ENCODE measurements at regions not wholly inside any gene's neighbourhood (a gene's known extent, or its start where the extent isn't known, plus 50 kb on each side); places are given as distances from the start of the nearest gene placed in this dataset.

GRCh38 chr9:14007190-14007769 lies 306.7 kb downstream of the NFIB start:
- H3K9ac ChIP-seq (ENCODE audit: low read length): no peak overlapping the region
- H3K4me2 ChIP-seq (ENCODE audit: low read depth, low read length): no peak overlapping the region
- H3K9me2 ChIP-seq (replicated peaks; ENCODE audit: insufficient read depth, low read length): no peaks in the 10 kb centered on the region
- no peak overlapping the region for H2AFZ ChIP-seq (ENCODE audit: low read length)
- H3K79me2 ChIP-seq (ENCODE audit: low read length): no peaks in the 10 kb centered on the region
- DNase-seq: no peak
- H3F3A ChIP-seq (ENCODE audit: insufficient read depth, low read length): no peaks in the 10 kb centered on the region
- H4K20me1 ChIP-seq (ENCODE audit: insufficient read depth, low read length): no peaks in the 10 kb centered on the region
- no peaks in the 10 kb centered on the region for H3K9me3 ChIP-seq (replicated peaks; ENCODE audit: insufficient read depth, low read length)
- H3K4me1 ChIP-seq (ENCODE audit: low read length): no peaks in the 10 kb centered on the region
- H3K27ac ChIP-seq (ENCODE audit: low read length): no peak overlapping the region
- no peak overlapping the region for H3K4me3 ChIP-seq (ENCODE audit: low read length)
- no peaks in the 10 kb centered on the region for H3K27me3 ChIP-seq (replicated peaks; ENCODE audit: insufficient read depth, low read length)
- TF ChIP-seq EZH2phosphoT487 (IDR thresholded peaks at IDR 0.05; ENCODE audit: low read length) (no peak), EZH2 (optimal IDR thresholded peaks at IDR 0.05; ENCODE audit: low read depth, low read length) (no peak)
- TF ChIP-seq, protein P1, sequence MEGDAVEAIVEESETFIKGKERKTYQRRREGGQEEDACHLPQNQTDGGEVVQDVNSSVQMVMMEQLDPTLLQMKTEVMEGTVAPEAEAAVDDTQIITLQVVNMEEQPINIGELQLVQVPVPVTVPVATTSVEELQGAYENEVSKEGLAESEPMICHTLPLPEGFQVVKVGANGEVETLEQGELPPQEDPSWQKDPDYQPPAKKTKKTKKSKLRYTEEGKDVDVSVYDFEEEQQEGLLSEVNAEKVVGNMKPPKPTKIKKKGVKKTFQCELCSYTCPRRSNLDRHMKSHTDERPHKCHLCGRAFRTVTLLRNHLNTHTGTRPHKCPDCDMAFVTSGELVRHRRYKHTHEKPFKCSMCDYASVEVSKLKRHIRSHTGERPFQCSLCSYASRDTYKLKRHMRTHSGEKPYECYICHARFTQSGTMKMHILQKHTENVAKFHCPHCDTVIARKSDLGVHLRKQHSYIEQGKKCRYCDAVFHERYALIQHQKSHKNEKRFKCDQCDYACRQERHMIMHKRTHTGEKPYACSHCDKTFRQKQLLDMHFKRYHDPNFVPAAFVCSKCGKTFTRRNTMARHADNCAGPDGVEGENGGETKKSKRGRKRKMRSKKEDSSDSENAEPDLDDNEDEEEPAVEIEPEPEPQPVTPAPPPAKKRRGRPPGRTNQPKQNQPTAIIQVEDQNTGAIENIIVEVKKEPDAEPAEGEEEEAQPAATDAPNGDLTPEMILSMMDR (IDR thresholded peaks at IDR 0.05; ENCODE audit: low read length): no peak
- no peaks in the 10 kb centered on the region for H3K36me3 ChIP-seq (replicated peaks; ENCODE audit: insufficient read depth, low read length)

DNA sequence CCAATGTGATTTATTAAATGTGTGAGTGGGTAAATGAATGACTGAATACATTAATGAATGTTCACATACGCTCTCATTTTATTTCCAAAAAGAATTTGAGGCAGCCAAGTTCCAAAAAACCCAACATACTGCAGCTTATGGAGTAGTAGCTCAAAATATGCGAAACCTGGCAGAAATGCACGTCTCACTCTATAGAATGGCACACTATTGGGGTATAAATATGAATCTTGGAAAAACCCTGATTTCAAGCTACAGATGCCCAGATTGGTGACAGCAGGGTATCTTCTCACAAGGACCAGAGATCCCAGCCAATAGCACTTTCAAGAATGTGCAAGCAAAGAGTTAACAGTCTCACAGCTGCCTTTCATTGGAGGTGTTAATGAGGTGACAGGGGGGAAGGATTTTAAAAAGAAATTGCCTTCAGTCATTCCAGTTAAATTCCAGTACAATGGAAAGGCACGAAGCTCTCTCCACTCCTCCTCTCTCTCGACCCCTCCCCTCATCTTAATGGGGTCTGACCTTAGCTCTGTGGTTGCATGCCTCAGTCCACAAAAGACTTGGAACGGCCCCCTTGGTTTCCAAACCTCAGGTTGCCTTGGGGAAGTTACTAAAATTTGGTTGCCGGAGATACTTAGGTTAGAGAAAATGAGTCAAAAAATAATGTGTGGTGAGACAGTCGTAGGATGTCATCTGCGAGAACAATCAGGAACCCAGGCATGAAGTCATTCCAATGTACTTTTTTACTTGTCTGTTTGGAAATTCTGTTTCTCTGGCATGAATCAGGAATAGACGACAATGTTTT lies 307.4 kb downstream of the NFIB start:
- H3K4me3 ChIP-seq (ENCODE audit: low read length): no peak overlapping the region
- no peaks in the 10 kb centered on the region for H4K20me1 ChIP-seq (ENCODE audit: insufficient read depth, low read length)
- H3K4me2 ChIP-seq (ENCODE audit: low read depth, low read length): no peak overlapping the region
- no peak overlapping the region for H3K27ac ChIP-seq (ENCODE audit: low read length)
- no peak for DNase-seq
- H3K9me2 ChIP-seq (replicated peaks; ENCODE audit: insufficient read depth, low read length): no peaks in the 10 kb centered on the region
- H3K9ac ChIP-seq (ENCODE audit: low read length): no peak overlapping the region
- H3K27me3 ChIP-seq (replicated peaks; ENCODE audit: insufficient read depth, low read length): no peaks in the 10 kb centered on the region
- H3K4me1 ChIP-seq (ENCODE audit: low read length): no peaks in the 10 kb centered on the region
- H3K9me3 ChIP-seq (replicated peaks; ENCODE audit: insufficient read depth, low read length): no peaks in the 10 kb centered on the region
- no peaks in the 10 kb centered on the region for H3F3A ChIP-seq (ENCODE audit: insufficient read depth, low read length)
- H2AFZ ChIP-seq (ENCODE audit: low read length): no peak overlapping the region
- TF ChIP-seq, protein P1 (IDR thresholded peaks at IDR 0.05; ENCODE audit: low read length): no peak
- TF ChIP-seq EZH2 (optimal IDR thresholded peaks at IDR 0.05; ENCODE audit: low read depth, low read length) (no peak), EZH2phosphoT487 (IDR thresholded peaks at IDR 0.05; ENCODE audit: low read length) (no peak)
- no peaks in the 10 kb centered on the region for H3K36me3 ChIP-seq (replicated peaks; ENCODE audit: insufficient read depth, low read length)
- H3K79me2 ChIP-seq (ENCODE audit: low read length): no peaks in the 10 kb centered on the region

- Histone ChIP-seq H3K4me2 (ENCODE audit: low read depth, low read length) (no peak overlapping the region), H3K4me3 (ENCODE audit: low read length) (no peak overlapping the region), H3K9me3 (replicated peaks; ENCODE audit: insufficient read depth, low read length) (no peaks in the 10 kb centered on the region), H3K4me1 (ENCODE audit: low read length) (no peaks in the 10 kb centered on the region), H2AFZ (ENCODE audit: low read length) (no peak overlapping the region), H3F3A (ENCODE audit: insufficient read depth, low read length) (no peaks in the 10 kb centered on the region), H3K27me3 (replicated peaks; ENCODE audit: insufficient read depth, low read length) (no peaks in the 10 kb centered on the region), H3K36me3 (replicated peaks; ENCODE audit: insufficient read depth, low read length) (no peaks in the 10 kb centered on the region), H3K9ac (ENCODE audit: low read length) (no peak overlapping the region), H4K20me1 (ENCODE audit: insufficient read depth, low read length) (no peaks in the 10 kb centered on the region), H3K27ac (ENCODE audit: low read length) (no peak overlapping the region), H3K79me2 (ENCODE audit: low read length) (no peaks in the 10 kb centered on the region), H3K9me2 (replicated peaks; ENCODE audit: insufficient read depth, low read length) (no peaks in the 10 kb centered on the region)
- TF ChIP-seq, protein P1 (IDR thresholded peaks at IDR 0.05; ENCODE audit: low read length): no peak
- TF ChIP-seq EZH2 (optimal IDR thresholded peaks at IDR 0.05; ENCODE audit: low read depth, low read length) (no peak), EZH2phosphoT487 (IDR thresholded peaks at IDR 0.05; ENCODE audit: low read length) (no peak)
- no peak for DNase-seq
Measured at GRCh38 chr9:14004110-14004509, 309.8 kb downstream of the NFIB start.
